GM23338 (cell line): ENCODE measurements at regions not wholly inside any gene's neighbourhood (a gene's known extent, or its start where the extent isn't known, plus 50 kb on each side); places are given as distances from the start of the nearest gene placed in this dataset.

ENCODE experiments used
- CREB1 ChIP-seq: fragments of 250-450 bp; sonication (Bioruptor Pico); IDR thresholded peaks from 2 replicates; pipeline ENCODE4 v1.5.0; 2020; ENCODE audit warnings: low read depth, mild to moderate bottlenecking, moderate library complexity
- CTCF ChIP-seq, 2 experiments: fragments of 200-600 bp in 1 of 2; sonication (generic) in 1 of 2; conservative IDR thresholded peaks; 2 replicates each; pipeline versions ENCODE4 v1.5.1 to v1.6.1; 2016 to 2017; ENCODE audit warnings: antibody characterized with exemption in 2 of 2, low read depth in 2 of 2, mild to moderate bottlenecking in 2 of 2, moderate library complexity in 1 of 2
- ETS1 ChIP-seq: IDR thresholded peaks from 2 replicates; pipeline ENCODE4 v1.6.1; 2016; ENCODE audit warnings: antibody characterized with exemption
- EZH2 ChIP-seq: fragments of 200-600 bp; sonication (generic); IDR thresholded peaks from one replicate; pipeline ENCODE4 v1.8.0; 2017; ENCODE audit warnings: antibody characterized with exemption, mild to moderate bottlenecking, low read depth; ENCODE audit not compliant: unreplicated experiment
- EZH2phosphoT487 ChIP-seq: fragments of 200-600 bp; sonication (generic); IDR thresholded peaks from one replicate; pipeline ENCODE4 v1.8.1; 2018; ENCODE audit warnings: antibody characterized with exemption; ENCODE audit not compliant: unreplicated experiment
- JUNB ChIP-seq: IDR thresholded peaks from one replicate; pipeline ENCODE4 v1.6.1; 2016; ENCODE audit warnings: antibody characterized with exemption; ENCODE audit not compliant: unreplicated experiment
- NANOG ChIP-seq: IDR thresholded peaks from 2 replicates; pipeline ENCODE4 v1.6.1; 2016; ENCODE audit warnings: antibody characterized with exemption, borderline replicate concordance
- POLR2AphosphoS5 ChIP-seq: IDR thresholded peaks from 2 replicates; pipeline ENCODE4 v1.6.1; 2016; ENCODE audit warnings: antibody characterized with exemption, low read depth
- REST ChIP-seq: IDR thresholded peaks from one replicate; pipeline ENCODE4 v1.6.1; 2018; ENCODE audit warnings: antibody characterized with exemption; ENCODE audit not compliant: unreplicated experiment
- STAT1 ChIP-seq: IDR thresholded peaks from one replicate; pipeline ENCODE4 v1.6.1; 2016; ENCODE audit warnings: antibody characterized with exemption; ENCODE audit not compliant: unreplicated experiment
- ZNF114 ChIP-seq: fragments of 250-450 bp; sonication (Bioruptor Pico); IDR thresholded peaks from 2 replicates; pipeline ENCODE4 v1.5.0; 2020; ENCODE audit warnings: mild to moderate bottlenecking, moderate library complexity
- ZNF331 ChIP-seq: fragments of 250-450 bp; sonication (Bioruptor Pico); IDR thresholded peaks from 2 replicates; pipeline ENCODE4 v1.5.0; 2020; ENCODE audit warnings: low read depth, mild to moderate bottlenecking, moderate library complexity
- ZNF462 ChIP-seq: fragments of 250-450 bp; sonication (Bioruptor Pico); IDR thresholded peaks from 2 replicates; pipeline ENCODE4 v1.5.0; 2020; ENCODE audit warnings: mild to moderate bottlenecking, moderate library complexity

- no peak for TF ChIP-seq REST
- no peak for TF ChIP-seq POLR2AphosphoS5
- TF ChIP-seq CTCF (conservative IDR thresholded peaks at IDR 0.05; ENCODE audit: low read depth in 2 of 2), result no peak
- TF ChIP-seq EZH2, result no peak
- no peak for TF ChIP-seq CREB1 (CRISPR knock-in tag)
- no peak for TF ChIP-seq EZH2phosphoT487
- no peak for TF ChIP-seq ZNF331
- TF ChIP-seq JUNB, result no peak
- TF ChIP-seq ZNF462 (CRISPR knock-in tag), result no peak
- TF ChIP-seq ZNF114 (CRISPR knock-in tag), result no peak
- TF ChIP-seq NANOG, result no peak
- no peak for TF ChIP-seq ETS1
- no peak for TF ChIP-seq STAT1
Observed at GRCh38 chr4:124915073-124915472, 202.5 kb upstream of the ANKRD50 start.
